ENCODE measurements at regions not wholly inside any gene's neighbourhood (a gene's known extent, or its start where the extent isn't known, plus 50 kb on each side); places are given as distances from the start of the nearest gene placed in this dataset.
"Not testable (repeated sequence)": the region's sequence is repeated elsewhere in the genome, so short reads cannot be mapped to it uniquely, and the experiment has no call there.

GRCh38 chr5:124962111-124962510 is 215.7 kb upstream of the ZNF608 start:
- no peak for TF ChIP-seq CTCF (IDR thresholded peaks at IDR 0.05; ENCODE audit: control extremely low read depth, extremely low read depth, low read depth, missing control alignments)
- DNase-seq (ENCODE audit: extremely low spot score): no peak
- ChIA-PET CTCF (no interaction called here), POLR2A (no interaction called here)

GRCh38 chr5:124962735-124963134 is 216.3 kb upstream of the ZNF608 start:
- CTCF ChIA-PET: no interaction called here
- TF ChIP-seq CTCF (IDR thresholded peaks at IDR 0.05; ENCODE audit: control extremely low read depth, extremely low read depth, low read depth, missing control alignments): no peak
- DNase-seq (ENCODE audit: extremely low spot score): no peak
- POLR2A ChIA-PET: no interaction called here

- CTCF ChIA-PET: no interaction called here
- DNase-seq (ENCODE audit: extremely low spot score): no peak
- POLR2A ChIA-PET: no interaction called here
- TF ChIP-seq CTCF (IDR thresholded peaks at IDR 0.05; ENCODE audit: control extremely low read depth, extremely low read depth, low read depth, missing control alignments): no peak
Observed at GRCh38 chr5:124963236-124963919, 216.9 kb upstream of the ZNF608 start.

GRCh38 chr5:124966741-124967140 is 220.3 kb upstream of the ZNF608 start:
- CTCF ChIA-PET: interaction anchor here (1.5 to 1.7 kb wide), 2 partner anchors 9 to 11 kb away, joined by 3 to 4 read pairs; no protein-coding TSS in a partner anchor
- DNase-seq (ENCODE audit: extremely low spot score); POLR2A ChIA-PET: not testable (repeated sequence)

GRCh38 chr5:124970381-124970780 is 223.9 kb upstream of the ZNF608 start:
- POLR2A ChIA-PET; DNase-seq (ENCODE audit: extremely low spot score); CTCF ChIA-PET: not testable (repeated sequence)

GRCh38 chr5:124972703-124973102 is 226.3 kb upstream of the ZNF608 start:
- ChIA-PET POLR2A (no interaction called here), CTCF (no interaction called here)
- DNase-seq (ENCODE audit: extremely low spot score): no peak
- no peak for TF ChIP-seq CTCF (IDR thresholded peaks at IDR 0.05; ENCODE audit: control extremely low read depth, extremely low read depth, low read depth, missing control alignments)

- ChIA-PET POLR2A (no interaction called here), CTCF (no interaction called here)
- no peak for TF ChIP-seq CTCF (IDR thresholded peaks at IDR 0.05; ENCODE audit: control extremely low read depth, extremely low read depth, low read depth, missing control alignments)
- no peak for DNase-seq (ENCODE audit: extremely low spot score)
Observed at GRCh38 chr5:124973661-124974060, 227.2 kb upstream of the ZNF608 start.

- no peak for DNase-seq (ENCODE audit: extremely low spot score)
- ChIA-PET POLR2A (no interaction called here), CTCF (interaction anchor here (1.2 to 1.7 kb wide), 2 partner anchors 11 to 21 kb away, joined by 3 to 5 read pairs; no protein-coding TSS in a partner anchor)
- no peak for TF ChIP-seq CTCF (IDR thresholded peaks at IDR 0.05; ENCODE audit: control extremely low read depth, extremely low read depth, low read depth, missing control alignments)
Observed at GRCh38 chr5:124976086-124976485, 229.6 kb upstream of the ZNF608 start.

All from GM10248 (cell line).